ENCODE measurements at regions not wholly inside any gene's neighbourhood (a gene's known extent, or its start where the extent isn't known, plus 50 kb on each side); places are given as distances from the start of the nearest gene placed in this dataset.

DNA sequence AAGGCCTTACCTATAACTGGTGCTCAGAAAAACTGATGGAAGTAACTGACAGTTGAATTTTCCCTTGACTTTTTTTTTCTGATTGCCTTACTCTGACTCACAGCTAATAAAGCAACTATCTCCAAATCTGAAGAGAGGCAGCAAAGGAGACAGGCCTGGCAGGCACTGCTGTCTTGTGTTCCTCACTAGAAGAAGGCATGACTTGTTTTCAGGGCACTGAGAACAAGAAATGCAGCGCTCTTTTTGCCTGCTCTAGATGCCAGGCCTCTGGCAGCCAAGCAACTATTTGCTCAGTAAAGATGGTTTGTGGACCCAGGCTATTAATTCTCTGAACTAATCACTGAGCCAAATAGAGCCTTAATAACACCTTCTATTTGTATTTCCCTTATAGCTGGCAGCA is 155.1 kb downstream of the PRDM13 start:
- DNase-seq: no peak
- TF ChIP-seq GATA1 (IDR thresholded peaks at IDR 0.05; ENCODE audit: low read depth, low read length) (no peak), POLR2A (IDR thresholded peaks at IDR 0.05; ENCODE audit: low read length) (no peak)

DNA sequence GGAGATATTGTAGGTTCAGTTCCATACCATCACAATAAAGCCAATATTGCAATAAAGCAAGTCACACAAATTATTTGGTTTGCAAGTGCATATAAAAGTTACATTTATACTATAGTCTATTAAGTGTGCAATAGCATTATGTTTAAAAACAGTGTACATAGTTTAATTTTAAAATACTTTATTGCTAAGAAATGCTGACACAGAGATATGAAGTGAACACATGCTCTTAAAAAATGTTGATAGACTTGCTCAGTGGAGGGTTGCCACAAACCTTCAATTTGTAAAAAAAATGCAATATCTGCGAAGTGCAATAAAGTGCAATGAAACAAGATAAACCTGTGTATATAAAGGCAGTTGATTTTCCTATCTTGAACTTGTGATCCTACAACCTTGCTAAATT is 161.5 kb downstream of the PRDM13 start:
- TF ChIP-seq GATA1 (IDR thresholded peaks at IDR 0.05; ENCODE audit: low read depth, low read length) (no peak), POLR2A (IDR thresholded peaks at IDR 0.05; ENCODE audit: low read length) (no peak)
- no peak for DNase-seq

DNA sequence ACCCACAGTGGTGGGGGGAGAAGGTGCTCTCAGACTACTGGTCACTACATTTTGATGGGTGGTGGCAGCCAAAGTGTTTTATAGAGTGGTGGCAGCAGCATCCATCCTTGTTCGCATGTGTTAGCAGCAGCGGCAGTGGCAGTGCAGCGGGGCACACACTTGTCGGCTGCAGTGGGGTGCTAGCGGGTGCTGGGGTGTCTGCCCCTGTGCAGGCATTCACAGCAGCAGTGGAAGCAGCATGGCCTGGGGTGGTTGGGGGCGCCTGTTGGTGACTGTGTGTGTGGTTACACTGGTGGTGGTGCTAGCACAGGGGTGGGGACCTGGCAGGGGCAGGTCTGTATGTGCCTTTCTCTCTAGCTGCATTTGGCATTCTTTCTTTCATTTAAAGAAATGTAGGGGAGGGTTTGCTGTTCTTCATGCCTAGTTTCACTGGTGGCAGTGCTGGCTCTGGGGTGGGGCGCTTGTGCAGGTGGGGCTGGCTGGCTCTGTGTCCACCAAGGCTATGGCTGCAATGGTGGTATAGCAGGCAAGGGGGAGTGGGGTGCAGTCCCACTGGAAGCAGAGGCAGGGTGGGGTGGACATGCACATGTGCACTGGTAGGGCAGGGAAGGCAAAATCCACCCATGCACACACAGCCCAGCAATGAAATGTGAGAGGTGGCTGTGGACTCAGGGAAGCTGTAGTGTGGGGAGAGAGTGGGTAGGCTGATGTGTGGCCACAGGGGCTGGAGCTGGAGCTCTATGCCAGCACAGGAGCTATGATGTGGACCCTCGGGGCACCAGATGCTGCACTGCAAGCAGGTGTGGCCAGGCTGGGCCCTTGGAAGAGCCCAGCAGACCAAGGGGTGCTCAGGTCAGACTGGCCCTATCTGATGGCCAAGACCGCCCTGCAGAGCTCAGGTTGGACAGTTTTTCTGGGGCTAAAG is 173.3 kb downstream of the PRDM13 start:
- TF ChIP-seq GATA1 (IDR thresholded peaks at IDR 0.05; ENCODE audit: low read depth, low read length): no peak
- no peak for TF ChIP-seq POLR2A (IDR thresholded peaks at IDR 0.05; ENCODE audit: low read length)

DNA sequence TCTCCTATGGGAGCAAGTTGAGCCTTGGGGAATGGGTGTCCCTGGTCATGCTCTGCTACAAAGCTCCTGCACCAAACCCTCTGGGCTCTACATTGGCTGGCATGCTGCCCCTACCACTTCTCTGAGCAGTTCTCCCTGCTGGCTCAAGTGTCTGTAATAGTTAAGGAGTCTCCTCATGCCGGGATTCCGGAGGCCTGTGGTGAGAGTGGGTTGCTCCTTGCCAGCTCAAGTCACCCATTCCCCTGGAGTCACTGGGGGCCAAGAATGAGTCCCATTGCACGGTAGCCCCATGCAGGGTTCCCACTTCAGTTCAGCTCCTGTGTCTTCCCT is 173.9 kb downstream of the PRDM13 start:
- no peak for TF ChIP-seq POLR2A (IDR thresholded peaks at IDR 0.05; ENCODE audit: low read length)
- TF ChIP-seq GATA1 (IDR thresholded peaks at IDR 0.05; ENCODE audit: low read depth, low read length): no peak

More for the DNA sequence above, 173.3 kb downstream of the PRDM13 start:
- no peak for DNase-seq

DNA sequence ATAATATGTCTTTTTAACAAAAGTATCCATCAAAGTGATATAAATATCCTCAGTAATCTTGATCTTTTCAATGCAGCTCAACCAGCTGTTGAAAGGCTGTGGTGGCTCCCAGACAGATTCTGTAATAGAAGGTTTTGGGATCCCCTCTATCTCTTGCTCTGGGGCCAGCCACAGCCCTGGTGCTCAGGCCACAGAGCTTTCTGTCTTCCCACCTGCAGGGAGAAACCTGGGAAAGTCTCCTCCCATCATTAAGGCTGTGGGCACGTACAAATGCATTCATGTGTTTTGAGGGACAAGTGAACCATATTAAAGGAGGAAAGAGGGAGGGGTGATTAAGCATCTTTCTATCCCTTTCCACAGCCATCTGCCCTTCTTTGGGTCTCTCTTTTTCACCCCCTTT is 183.1 kb downstream of the PRDM13 start:
- no peak for DNase-seq
- TF ChIP-seq POLR2A (IDR thresholded peaks at IDR 0.05; ENCODE audit: low read length): no peak
- TF ChIP-seq GATA1 (IDR thresholded peaks at IDR 0.05; ENCODE audit: low read depth, low read length): no peak

More for the DNA sequence above, 173.9 kb downstream of the PRDM13 start:
- DNase-seq: no peak

DNA sequence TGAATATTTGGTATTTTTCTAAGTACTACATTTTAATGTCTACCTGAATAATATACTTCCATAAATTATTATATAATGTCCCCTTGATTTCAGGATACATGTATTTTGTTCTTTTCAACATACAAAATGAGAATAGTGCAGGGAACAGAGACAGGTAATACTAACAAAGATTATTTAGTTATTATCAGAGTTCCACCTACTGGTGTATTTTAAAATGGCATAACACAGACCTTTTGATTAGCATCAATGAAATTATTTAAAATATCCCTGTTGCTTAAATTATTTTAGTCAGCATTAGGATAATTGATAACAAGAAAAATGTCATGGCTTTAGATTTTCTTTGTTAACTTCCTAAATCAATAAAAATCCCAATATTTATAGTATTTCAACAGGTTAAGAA is 184.0 kb downstream of the PRDM13 start:
- TF ChIP-seq POLR2A (IDR thresholded peaks at IDR 0.05; ENCODE audit: low read length): no peak
- no peak for TF ChIP-seq GATA1 (IDR thresholded peaks at IDR 0.05; ENCODE audit: low read depth, low read length)
- no peak for DNase-seq

DNA sequence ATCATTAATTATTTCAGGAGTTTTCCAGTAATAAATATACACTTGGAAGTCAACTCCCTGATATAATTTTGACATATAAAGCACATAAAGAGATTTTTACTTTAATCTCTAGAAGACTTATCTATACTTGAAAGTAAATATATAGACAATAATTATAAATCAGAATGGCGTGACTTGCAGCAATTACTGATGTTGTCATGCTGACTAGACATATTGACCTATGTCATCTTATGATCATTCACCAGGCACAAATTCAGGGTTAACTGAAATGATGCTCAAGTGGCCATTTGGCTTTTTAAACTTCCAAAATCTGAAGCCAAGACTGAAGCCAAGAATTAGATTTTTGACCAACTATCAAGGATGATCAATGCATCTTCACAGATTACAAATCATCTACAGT is 192.2 kb downstream of the MCHR2 start:
- TF ChIP-seq POLR2A (IDR thresholded peaks at IDR 0.05; ENCODE audit: low read length) (no peak), GATA1 (IDR thresholded peaks at IDR 0.05; ENCODE audit: low read depth, low read length) (no peak)
- no peak for DNase-seq

DNA sequence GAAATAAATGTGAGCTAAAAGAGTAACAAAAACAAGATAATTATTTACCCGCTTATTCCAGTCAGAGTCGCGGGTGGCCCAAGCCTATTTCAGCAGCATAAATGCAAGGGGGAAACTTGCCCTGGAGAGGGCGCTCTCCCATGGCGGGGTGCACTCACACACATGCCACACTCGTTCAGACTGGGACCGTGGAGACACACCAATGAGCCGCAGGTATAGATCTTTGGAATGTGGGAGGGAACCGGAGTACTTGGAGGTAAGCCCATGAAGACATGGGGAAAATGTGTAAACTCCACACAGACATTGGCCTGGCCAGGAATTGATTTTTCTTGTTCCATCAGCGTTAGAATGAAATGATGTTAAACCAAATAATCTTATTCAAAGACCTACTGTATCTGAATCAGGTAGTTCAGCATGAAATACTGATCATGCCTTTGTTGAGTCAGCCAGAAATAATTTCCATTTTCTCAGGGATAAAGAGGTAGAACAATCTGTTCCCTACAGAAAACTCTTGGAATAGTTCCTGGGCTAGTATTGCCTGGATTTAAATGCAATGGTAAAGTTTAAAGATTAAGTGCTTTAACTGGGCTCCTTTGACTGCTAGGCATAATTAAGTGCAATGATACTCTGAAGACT is 191.5 kb downstream of the MCHR2 start:
- no peak for DNase-seq
- TF ChIP-seq GATA1 (IDR thresholded peaks at IDR 0.05; ENCODE audit: low read depth, low read length) (no peak), POLR2A (IDR thresholded peaks at IDR 0.05; ENCODE audit: low read length) (no peak)

DNA sequence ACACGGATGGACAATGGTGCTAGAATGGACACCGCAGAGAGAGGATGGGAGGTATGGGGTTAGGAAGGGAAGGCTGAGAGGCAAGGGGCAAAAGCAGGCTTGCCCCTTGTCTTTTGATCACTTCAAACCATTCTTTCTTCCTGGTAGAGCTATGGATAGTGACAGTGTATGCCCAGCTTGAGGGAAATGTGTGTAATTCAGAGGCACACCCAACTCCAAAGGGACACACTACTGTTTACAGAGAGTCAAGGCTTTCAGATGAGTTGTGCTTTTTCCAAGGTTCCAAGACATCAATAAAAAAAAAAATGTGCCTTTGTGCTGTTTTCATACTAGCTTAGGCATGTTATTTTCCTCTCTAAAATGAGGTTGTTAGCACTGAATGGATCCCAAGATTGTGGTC is 185.0 kb downstream of the MCHR2 start:
- TF ChIP-seq GATA1 (IDR thresholded peaks at IDR 0.05; ENCODE audit: low read depth, low read length): no peak
- no peak for TF ChIP-seq POLR2A (IDR thresholded peaks at IDR 0.05; ENCODE audit: low read length)
- no peak for DNase-seq

DNA sequence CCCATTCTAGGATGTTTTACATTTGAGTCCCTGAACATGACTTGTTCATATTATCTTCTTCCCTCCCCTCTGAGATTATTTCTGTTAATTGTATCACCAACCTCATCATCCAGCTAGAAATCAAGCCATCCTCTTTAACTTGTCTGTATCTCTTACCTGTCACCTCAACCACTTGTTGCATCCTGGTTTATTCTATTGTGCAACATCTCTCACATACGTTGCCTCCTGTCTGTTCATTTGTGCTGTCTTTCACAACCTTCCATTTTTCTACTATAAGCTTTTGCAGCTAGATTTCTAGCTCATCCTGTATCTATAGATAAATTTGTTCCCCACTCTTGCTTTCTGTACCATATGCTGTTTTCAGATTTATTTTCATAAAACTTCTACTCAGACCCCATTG is 183.7 kb downstream of the MCHR2 start:
- no peak for TF ChIP-seq GATA1 (IDR thresholded peaks at IDR 0.05; ENCODE audit: low read depth, low read length)
- no peak for TF ChIP-seq POLR2A (IDR thresholded peaks at IDR 0.05; ENCODE audit: low read length)
- DNase-seq: no peak

DNA sequence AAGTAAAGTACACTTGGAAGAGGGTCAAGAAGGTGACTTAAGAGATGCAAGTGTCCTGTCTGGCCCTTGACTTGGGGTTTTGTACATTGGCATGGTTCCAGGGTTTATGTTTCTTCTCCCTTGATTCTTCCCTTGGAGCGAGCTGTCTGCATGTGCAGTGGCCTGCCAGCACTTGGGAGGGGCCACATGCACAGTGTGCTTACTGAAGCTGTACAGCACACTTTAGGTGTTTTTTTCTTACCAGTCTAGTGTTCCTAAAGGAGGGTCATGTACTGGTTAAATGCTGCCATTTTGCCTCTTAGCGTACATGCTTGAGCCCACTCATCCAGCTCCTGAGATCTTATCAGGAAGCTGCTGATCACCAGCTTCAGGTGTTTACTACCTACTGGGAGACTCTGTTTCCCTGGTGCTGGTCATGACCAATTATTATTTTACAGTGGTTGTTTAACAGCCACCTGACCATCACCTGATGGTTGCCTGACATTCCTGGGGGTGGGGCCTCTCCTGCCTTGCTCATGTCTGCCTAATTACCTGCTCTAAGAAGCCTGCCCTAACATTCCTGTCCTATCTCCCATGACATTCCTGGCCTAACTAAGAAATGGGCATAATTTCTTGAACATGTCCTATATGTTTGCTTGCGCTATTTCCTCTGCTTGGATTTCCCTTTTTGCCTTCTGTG is 182.9 kb downstream of the MCHR2 start:
- TF ChIP-seq GATA1 (IDR thresholded peaks at IDR 0.05; ENCODE audit: low read depth, low read length) (no peak), POLR2A (IDR thresholded peaks at IDR 0.05; ENCODE audit: low read length) (no peak)
- DNase-seq: no peak

DNA sequence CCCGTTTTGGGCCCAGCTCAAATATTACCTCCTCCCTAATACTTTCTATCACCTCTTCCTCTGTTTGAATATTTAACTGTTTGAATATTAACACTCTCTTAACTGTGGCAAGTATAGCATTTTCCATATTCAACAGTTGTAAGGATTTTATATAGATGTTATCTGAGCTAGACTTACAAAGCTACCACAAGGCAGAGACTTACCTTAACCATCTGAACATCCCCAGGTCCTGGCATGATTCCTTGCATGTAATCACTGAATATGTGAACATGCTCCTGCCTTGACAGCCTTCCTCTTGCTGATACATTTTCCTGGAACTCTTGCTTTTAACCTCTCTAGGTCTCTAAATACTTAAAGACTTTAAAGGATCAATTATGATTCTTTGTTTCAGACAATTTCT is 182.4 kb downstream of the MCHR2 start:
- TF ChIP-seq POLR2A (IDR thresholded peaks at IDR 0.05; ENCODE audit: low read length) (no peak), GATA1 (IDR thresholded peaks at IDR 0.05; ENCODE audit: low read depth, low read length) (no peak)

DNA sequence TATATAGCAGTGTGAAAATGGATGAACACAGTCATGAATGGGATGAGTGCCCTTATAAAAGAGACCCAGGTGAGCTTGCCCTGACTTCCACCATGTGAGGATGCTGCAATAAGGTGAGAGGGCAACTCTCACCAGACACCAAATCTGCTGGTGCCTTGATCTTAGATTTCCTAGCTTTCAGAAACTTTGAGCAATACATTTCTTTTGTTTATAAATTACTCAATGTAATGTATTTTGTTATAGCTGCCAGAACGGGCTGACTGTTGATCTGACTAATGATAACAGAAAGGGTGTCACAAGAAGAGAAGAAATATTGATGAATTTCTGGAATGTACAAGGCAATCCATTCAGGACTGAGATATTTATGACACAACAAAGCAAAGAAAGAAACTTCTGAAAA is 180.5 kb downstream of the MCHR2 start:
- DNase-seq: no peak
- no peak for TF ChIP-seq POLR2A (IDR thresholded peaks at IDR 0.05; ENCODE audit: low read length)
- no peak for TF ChIP-seq GATA1 (IDR thresholded peaks at IDR 0.05; ENCODE audit: low read depth, low read length)

More for the DNA sequence above, 182.4 kb downstream of the MCHR2 start:
- DNase-seq: no peak

DNA sequence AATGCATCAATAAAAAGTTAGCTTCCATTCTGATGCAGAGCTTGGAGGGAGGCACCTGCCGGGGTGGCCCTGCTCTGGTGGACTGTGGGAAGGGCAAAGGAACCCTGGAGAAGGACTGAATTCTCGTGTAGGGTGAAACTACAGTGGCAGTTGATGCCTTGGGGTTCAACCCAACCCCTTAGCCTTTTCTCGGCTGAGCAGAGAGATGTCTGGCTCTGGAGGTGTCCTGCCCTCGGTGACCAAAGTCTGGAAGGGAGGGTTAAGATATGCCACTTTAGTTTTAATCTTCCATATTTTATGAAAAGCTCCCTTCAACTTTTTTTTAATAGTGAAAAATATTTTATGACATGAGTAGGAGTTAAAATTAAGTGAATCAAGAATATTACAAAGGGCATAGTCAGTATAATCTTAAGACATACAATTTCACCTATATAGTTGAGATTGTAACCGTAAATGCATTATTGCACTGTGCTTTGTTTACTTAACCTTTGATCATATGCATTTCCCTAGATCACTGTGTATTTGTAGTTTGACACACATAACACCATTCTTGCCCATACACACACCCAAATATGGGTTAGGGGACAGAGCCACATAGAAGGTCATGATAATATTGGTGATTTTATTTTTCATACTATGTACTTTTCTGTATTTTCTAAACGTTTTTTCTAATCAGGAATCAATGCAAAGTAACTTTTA is 179.6 kb downstream of the MCHR2 start:
- DNase-seq: no peak
- TF ChIP-seq POLR2A (IDR thresholded peaks at IDR 0.05; ENCODE audit: low read length): no peak
- no peak for TF ChIP-seq GATA1 (IDR thresholded peaks at IDR 0.05; ENCODE audit: low read depth, low read length)
